H9 (cell line): ENCODE measurements at regions not wholly inside any gene's neighbourhood (a gene's known extent, or its start where the extent isn't known, plus 50 kb on each side); places are given as distances from the start of the nearest gene placed in this dataset.

Experiments
- DNase-seq: peaks from one replicate; pipeline ENCODE4 v3.0.0-alpha.2; 2017
- H2AFZ ChIP-seq: one replicate; pipeline ENCODE4 v1.6.1; 2013; ENCODE audit warnings: mild to moderate bottlenecking, low read length, control low read depth, moderate library complexity
- H2AK5ac ChIP-seq: 2 replicates; pipeline ENCODE4 v1.6.1; 2013; ENCODE audit warnings: low read length, control low read depth, mixed read lengths; ENCODE audit not compliant: insufficient read length
- H2BK120ac ChIP-seq: one replicate; pipeline ENCODE4 v1.6.1; 2013; ENCODE audit warnings: low read depth, mild to moderate bottlenecking, low read length, control low read depth, inconsistent platforms; ENCODE audit not compliant: poor library complexity, severe bottlenecking
- H2BK12ac ChIP-seq: 2 replicates; pipeline ENCODE4 v1.6.1; 2013; ENCODE audit warnings: low read length, control low read depth, mixed read lengths, low read depth; ENCODE audit not compliant: insufficient read length
- H2BK15ac ChIP-seq: 2 replicates; pipeline ENCODE4 v1.6.1; 2013; ENCODE audit warnings: low read depth, low read length, control low read depth
- H2BK20ac ChIP-seq: one replicate; pipeline ENCODE4 v1.6.1; 2013; ENCODE audit warnings: low read depth, mild to moderate bottlenecking, low read length, control low read depth, inconsistent platforms; ENCODE audit not compliant: poor library complexity, severe bottlenecking
- H2BK5ac ChIP-seq: 2 replicates; pipeline ENCODE4 v1.6.1; 2013; ENCODE audit warnings: low read length, control low read depth, mixed read lengths; ENCODE audit not compliant: insufficient read length
- H3K14ac ChIP-seq: 2 replicates; pipeline ENCODE4 v1.6.1; 2013; ENCODE audit warnings: low read length, control low read depth; ENCODE audit not compliant: insufficient read depth
- H3K18ac ChIP-seq: 2 replicates; pipeline ENCODE4 v1.6.1; 2013; ENCODE audit warnings: low read depth, mild to moderate bottlenecking, mixed read lengths, low read length, control low read depth; ENCODE audit not compliant: insufficient read length
- H3K23ac ChIP-seq: 2 replicates; pipeline ENCODE4 v1.6.1; 2013; ENCODE audit warnings: low read length, control low read depth, mixed read lengths, low read depth; ENCODE audit not compliant: insufficient read length
- H3K23me2 ChIP-seq: 2 replicates; pipeline ENCODE4 v1.6.1; 2013; ENCODE audit warnings: low read depth, mild to moderate bottlenecking, mixed read lengths, low read length, control low read depth; ENCODE audit not compliant: insufficient read length, poor library complexity, severe bottlenecking
- H3K27ac ChIP-seq: 2 replicates; pipeline ENCODE4 v1.5.1; 2013; ENCODE audit warnings: low read length, control low read depth, mixed read lengths, low read depth; ENCODE audit not compliant: insufficient read length
- H3K27me3 ChIP-seq: 2 replicates; pipeline ENCODE4 v1.6.1; 2013; ENCODE audit warnings: low read length, control low read depth, inconsistent platforms; ENCODE audit not compliant: insufficient read depth
- H3K4ac ChIP-seq: 2 replicates; pipeline ENCODE4 v1.6.1; 2013; ENCODE audit warnings: low read depth, mild to moderate bottlenecking, control low read depth, inconsistent platforms, low read length, moderate library complexity
- H3K4me1 ChIP-seq: 2 replicates; pipeline ENCODE4 v1.6.1; 2013; ENCODE audit warnings: low read length, control low read depth, inconsistent platforms; ENCODE audit not compliant: insufficient read depth
- H3K4me2 ChIP-seq: 2 replicates; pipeline ENCODE4 v1.6.1; 2013; ENCODE audit warnings: low read length, control low read depth, mixed read lengths; ENCODE audit not compliant: insufficient read length, insufficient read depth
- H3K56ac ChIP-seq: 2 replicates; pipeline ENCODE4 v1.6.1; 2013; ENCODE audit warnings: low read depth, mild to moderate bottlenecking, mixed read lengths, low read length, control low read depth; ENCODE audit not compliant: insufficient read length
- H3K79me1 ChIP-seq: 2 replicates; pipeline ENCODE4 v1.6.1; 2013; ENCODE audit warnings: low read depth, mild to moderate bottlenecking, moderate library complexity, low read length, control low read depth, inconsistent platforms; ENCODE audit not compliant: insufficient read depth, poor library complexity, severe bottlenecking
- H3K79me2 ChIP-seq: 2 replicates; pipeline ENCODE4 v1.6.1; 2013; ENCODE audit warnings: low read length, control low read depth, inconsistent platforms; ENCODE audit not compliant: insufficient read depth
- H3K9ac ChIP-seq: 2 replicates; pipeline ENCODE4 v1.6.1; 2013; ENCODE audit warnings: low read length, control low read depth, mixed read lengths; ENCODE audit not compliant: insufficient read length; ENCODE audit errors: extremely low read depth
- H3K9me3 ChIP-seq: one replicate; pipeline ENCODE4 v1.6.1; 2013; ENCODE audit warnings: low read depth, low read length, inconsistent platforms; ENCODE audit not compliant: control insufficient read depth
- H3T11ph ChIP-seq: one replicate; pipeline ENCODE4 v1.6.1; 2013; ENCODE audit warnings: mild to moderate bottlenecking, low read length, control low read depth, inconsistent platforms
- H4K20me1 ChIP-seq: one replicate; pipeline ENCODE4 v1.6.1; 2013; ENCODE audit not compliant: control insufficient read depth, insufficient read length, insufficient read depth
- H4K5ac ChIP-seq: 2 replicates; pipeline ENCODE4 v1.6.1; 2013; ENCODE audit warnings: low read depth, mild to moderate bottlenecking, mixed read lengths, low read length, control low read depth; ENCODE audit not compliant: insufficient read length
- H4K8ac ChIP-seq: replicated peaks from 2 replicates; pipeline ENCODE4 v1.6.1; 2013; ENCODE audit warnings: low read length, control low read depth, mixed read lengths, low read depth; ENCODE audit not compliant: insufficient read length
- H4K91ac ChIP-seq: 2 replicates; pipeline ENCODE4 v1.6.1; 2013; ENCODE audit warnings: low read depth, mild to moderate bottlenecking, moderate library complexity, mixed read lengths, low read length, control low read depth; ENCODE audit not compliant: insufficient read length
- H3K27ac Mint-ChIP-seq, 3 experiments: 2 replicates in 2 of 3; 3 replicates in 1 of 3; pipeline ENCODE4 v1.8.0; 2020 to 2021; ENCODE audit warnings: mixed read lengths in 3 of 3, mild to moderate bottlenecking in 1 of 3, moderate library complexity in 1 of 3
- H3K27me3 Mint-ChIP-seq: 2 replicates; pipeline ENCODE4 v1.8.0; 2021; ENCODE audit warnings: low read depth, mild to moderate bottlenecking, moderate library complexity, mixed read lengths
- H3K36me3 Mint-ChIP-seq, 3 experiments: 2 replicates in 2 of 3; 3 replicates in 1 of 3; pipeline ENCODE4 v1.8.0; 2020 to 2021; ENCODE audit warnings: low read depth in 3 of 3, mixed read lengths in 3 of 3; ENCODE audit not compliant: insufficient read depth in 1 of 3
- H3K4me1 Mint-ChIP-seq, 2 experiments: 2 replicates each; pipeline ENCODE4 v1.8.0; 2020; ENCODE audit warnings: mixed read lengths in 2 of 2
- H3K4me3 Mint-ChIP-seq, 2 experiments: 2 replicates in 1 of 2; 3 replicates in 1 of 2; pipeline ENCODE4 v1.8.0; 2020 to 2021; ENCODE audit warnings: mild to moderate bottlenecking in 2 of 2, mixed read lengths in 2 of 2, moderate library complexity in 1 of 2
- H3K9me3 Mint-ChIP-seq, 2 experiments: 2 replicates in 1 of 2; 3 replicates in 1 of 2; pipeline ENCODE4 v1.8.0; 2020; ENCODE audit warnings: mild to moderate bottlenecking in 2 of 2, mixed read lengths in 2 of 2, moderate library complexity in 1 of 2
- WGBS: extraction: QIAGEN DNeasy Blood & Tissue Kit; methylation state at CpG from one replicate; pipeline ENCODE4 v1.1.7; 2013; ENCODE audit warnings: missing lambda C conversion rate, low lambda C conversion rate, mixed read lengths; ENCODE audit not compliant: insufficient read length; ENCODE audit errors: extremely low coverage; 5-methylcytosine and 5-hydroxymethylcytosine counted together
- TF ChIP-seq, protein P1 (sequence below): fragments of 200-600 bp; sonication (generic); conservative IDR thresholded peaks from 3 replicates; pipeline ENCODE4 v1.8.0; 2021; ENCODE audit warnings: antibody characterized with exemption, mild to moderate bottlenecking

DNA sequence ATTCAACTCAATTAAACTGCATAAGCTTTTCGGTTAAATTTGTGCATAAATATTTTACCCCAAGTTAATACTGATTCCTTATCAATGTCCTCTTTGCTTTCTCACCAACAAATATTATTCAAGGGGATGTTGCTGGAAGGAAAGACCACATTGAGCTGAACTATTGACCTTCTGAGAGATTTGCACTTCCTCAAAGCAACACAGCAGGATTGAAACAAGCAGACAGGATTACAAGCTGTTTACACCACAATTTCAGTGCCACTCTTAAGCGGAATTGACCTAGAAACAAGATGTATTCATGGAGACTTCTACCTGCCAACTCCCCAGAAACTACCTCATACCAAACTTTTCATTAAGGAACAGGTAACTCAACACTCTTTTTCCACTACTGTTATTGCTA lies 96.5 kb upstream of the DUSP21 start:
- no peak overlapping the region for H3K4me3 Mint-ChIP-seq
- H3K4me1 Mint-ChIP-seq, result peaks cover 0 to 2% of the 10 kb centered on the region in 2 experiments; a peak in 2 of 4 replicates
- no peaks in the 10 kb centered on the region for H3K27me3 Mint-ChIP-seq
- Histone ChIP-seq H3K56ac (no peak overlapping the region), H3K4me2 (no peak overlapping the region), H3K23ac (no peak overlapping the region), H3K4ac (no peak overlapping the region), H3K18ac (no peak overlapping the region), H3K9ac (no peak overlapping the region), H2BK12ac (no peak overlapping the region), H4K91ac (no peak overlapping the region), H3K27ac (no peak overlapping the region), H2BK20ac (no peak overlapping the region), H2AFZ (no peak overlapping the region), H2AK5ac (no peak overlapping the region), H4K20me1 (no peaks in the 10 kb centered on the region), H3T11ph (no peak overlapping the region), H3K23me2 (no peaks in the 10 kb centered on the region), H3K9me3 (peaks cover 16% of the 10 kb centered on the region), H3K79me1 (no peaks in the 10 kb centered on the region), H3K79me2 (no peaks in the 10 kb centered on the region), H2BK5ac (no peak overlapping the region), H3K14ac (no peak overlapping the region), H4K5ac (no peak overlapping the region), H2BK120ac (no peak overlapping the region), H3K27me3 (no peaks in the 10 kb centered on the region), H2BK15ac (no peak overlapping the region), H4K8ac (no peak overlapping the region), H3K4me1 (no peaks in the 10 kb centered on the region)
- no peaks in the 10 kb centered on the region; a peak in 1 of 7 replicates for H3K36me3 Mint-ChIP-seq
- no peak for DNase-seq
- H3K27ac Mint-ChIP-seq, result no peak overlapping the region
- TF ChIP-seq, protein P1, sequence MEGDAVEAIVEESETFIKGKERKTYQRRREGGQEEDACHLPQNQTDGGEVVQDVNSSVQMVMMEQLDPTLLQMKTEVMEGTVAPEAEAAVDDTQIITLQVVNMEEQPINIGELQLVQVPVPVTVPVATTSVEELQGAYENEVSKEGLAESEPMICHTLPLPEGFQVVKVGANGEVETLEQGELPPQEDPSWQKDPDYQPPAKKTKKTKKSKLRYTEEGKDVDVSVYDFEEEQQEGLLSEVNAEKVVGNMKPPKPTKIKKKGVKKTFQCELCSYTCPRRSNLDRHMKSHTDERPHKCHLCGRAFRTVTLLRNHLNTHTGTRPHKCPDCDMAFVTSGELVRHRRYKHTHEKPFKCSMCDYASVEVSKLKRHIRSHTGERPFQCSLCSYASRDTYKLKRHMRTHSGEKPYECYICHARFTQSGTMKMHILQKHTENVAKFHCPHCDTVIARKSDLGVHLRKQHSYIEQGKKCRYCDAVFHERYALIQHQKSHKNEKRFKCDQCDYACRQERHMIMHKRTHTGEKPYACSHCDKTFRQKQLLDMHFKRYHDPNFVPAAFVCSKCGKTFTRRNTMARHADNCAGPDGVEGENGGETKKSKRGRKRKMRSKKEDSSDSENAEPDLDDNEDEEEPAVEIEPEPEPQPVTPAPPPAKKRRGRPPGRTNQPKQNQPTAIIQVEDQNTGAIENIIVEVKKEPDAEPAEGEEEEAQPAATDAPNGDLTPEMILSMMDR, result no peak
- no CpG with 5 or more reads among the region's 2 CpGs for WGBS
- H3K9me3 Mint-ChIP-seq, result peaks cover 48 to 56% of the 10 kb centered on the region in 2 experiments
